HG03378 (cell line): ENCODE measurements at regions not wholly inside any gene's neighbourhood (a gene's known extent, or its start where the extent isn't known, plus 50 kb on each side); places are given as distances from the start of the nearest gene placed in this dataset.
A peak's percentile ranks its signal among the peaks of the same experiment; 100 is the strongest.

ENCODE experiments used
- ATAC-seq: cut with Tn5 transposase; IDR thresholded peaks from one replicate; pipeline ENCODE4 v1.9.1; 2021; ENCODE audit warnings: mild to moderate bottlenecking, moderate library complexity; ENCODE audit not compliant: unreplicated experiment

- no peak for ATAC-seq
Measured at GRCh38 chr12:124397807-124398577, 103.1 kb downstream of the RFLNA start.

GRCh38 chr12:124397399-124397679, 102.4 kb downstream of the RFLNA start:
- ATAC-seq: no peak

- ATAC-seq: no peak
Measured at GRCh38 chr12:124396544-124397398, 101.9 kb downstream of the RFLNA start.

- no peak for ATAC-seq
Measured at GRCh38 chr12:124395986-124396385, 101.1 kb downstream of the RFLNA start.

GRCh38 chr12:124395284-124395752, 100.4 kb downstream of the RFLNA start:
- no peak for ATAC-seq

GRCh38 chr12:124394462-124395128, 99.7 kb downstream of the RFLNA start:
- ATAC-seq: no peak

- ATAC-seq: no peak
Measured at GRCh38 chr12:124393831-124394230, 98.9 kb downstream of the RFLNA start.

- ATAC-seq: no peak
Measured at GRCh38 chr12:124393414-124393790, 98.5 kb downstream of the RFLNA start.

- no peak for ATAC-seq
Measured at GRCh38 chr12:124392667-124393413, 97.9 kb downstream of the RFLNA start.

- ATAC-seq: no peak
Measured at GRCh38 chr12:124392271-124392666, 97.4 kb downstream of the RFLNA start.

GRCh38 chr12:124391340-124392261, 96.7 kb downstream of the RFLNA start:
- no peak for ATAC-seq

GRCh38 chr12:124390442-124391097, 95.7 kb downstream of the RFLNA start:
- ATAC-seq: peak; percentile 40

- no peak for ATAC-seq
Measured at GRCh38 chr12:124389725-124390441, 95.0 kb downstream of the RFLNA start.

- no peak for ATAC-seq
Measured at GRCh38 chr12:124389138-124389724, 94.3 kb downstream of the RFLNA start.

- ATAC-seq: no peak
Measured at GRCh38 chr12:124388679-124389137, 93.8 kb downstream of the RFLNA start.

GRCh38 chr12:124388038-124388671, 93.3 kb downstream of the RFLNA start:
- no peak for ATAC-seq

GRCh38 chr12:124387528-124387911, 92.6 kb downstream of the RFLNA start:
- no peak for ATAC-seq
